Activated T-cell treated with anti-CD3 and anti-CD28 coated beads for 24 hours (primary cell): ENCODE measurements at regions not wholly inside any gene's neighbourhood (a gene's known extent, or its start where the extent isn't known, plus 50 kb on each side); places are given as distances from the start of the nearest gene placed in this dataset.
"Not testable (repeated sequence)": the region's sequence is repeated elsewhere in the genome, so short reads cannot be mapped to it uniquely, and the experiment has no call there.

ENCODE experiments used
- DNase-seq: peaks from one replicate; pipeline ENCODE4 v3.0.0-alpha.2; 2020; ENCODE audit warnings: low read depth

DNA sequence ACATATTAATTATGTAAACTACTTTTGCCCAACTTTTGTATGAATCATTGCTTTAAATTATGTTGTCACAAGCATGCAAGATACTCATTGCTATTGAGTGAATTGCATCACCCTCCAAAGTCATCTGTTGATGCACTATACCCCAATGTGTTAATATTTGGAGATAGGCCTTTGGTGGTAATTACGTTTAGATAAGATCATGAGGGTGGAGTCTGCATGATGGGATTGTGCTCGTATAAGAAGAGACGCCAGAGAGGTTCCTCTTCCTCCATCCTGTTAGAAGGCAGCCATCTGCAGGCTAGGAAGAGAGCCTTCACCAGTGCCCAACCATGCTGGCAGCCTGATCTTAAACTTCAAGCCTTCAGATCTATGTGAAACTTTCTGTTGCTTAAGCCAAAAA lies 95.3 kb upstream of the MAGI2 start:
- DNase-seq: no peak

DNA sequence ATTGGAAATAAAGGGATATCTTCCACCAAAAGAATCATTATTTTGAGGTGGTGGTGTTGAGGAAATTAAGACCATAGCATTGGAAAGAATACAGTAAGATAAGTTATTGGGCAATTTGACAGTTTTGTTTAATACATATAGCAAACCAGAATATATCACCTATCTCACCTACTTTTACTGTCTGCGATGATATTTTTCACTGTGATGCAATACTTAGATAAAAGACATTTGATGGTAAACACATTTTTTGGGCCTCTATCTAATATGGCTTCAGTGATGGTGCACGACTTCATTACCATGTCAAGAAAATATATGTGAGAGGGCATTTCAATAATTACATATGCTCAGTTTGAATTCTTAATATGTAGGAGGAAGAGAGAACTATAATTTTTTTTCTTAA lies 93.7 kb upstream of the MAGI2 start:
- DNase-seq: no peak

DNA sequence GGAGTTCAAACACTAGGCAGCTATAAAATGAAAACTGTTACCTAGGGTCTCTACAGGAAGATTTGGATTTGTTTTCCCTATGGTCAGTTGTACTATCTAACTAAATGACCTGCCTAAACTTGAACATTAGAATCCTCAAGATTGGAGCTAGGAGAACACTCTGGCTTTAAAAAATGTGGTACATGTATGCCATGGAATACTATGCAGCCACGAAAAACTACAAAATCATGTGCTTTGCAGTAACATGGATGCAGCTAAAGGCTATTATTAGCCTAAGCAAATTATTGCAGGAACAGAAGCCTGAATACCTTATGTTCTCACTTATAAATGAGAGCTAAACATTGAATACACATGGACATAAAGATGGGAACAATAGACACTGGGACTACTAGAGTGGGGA lies 87.1 kb upstream of the MAGI2 start:
- DNase-seq: no peak

DNA sequence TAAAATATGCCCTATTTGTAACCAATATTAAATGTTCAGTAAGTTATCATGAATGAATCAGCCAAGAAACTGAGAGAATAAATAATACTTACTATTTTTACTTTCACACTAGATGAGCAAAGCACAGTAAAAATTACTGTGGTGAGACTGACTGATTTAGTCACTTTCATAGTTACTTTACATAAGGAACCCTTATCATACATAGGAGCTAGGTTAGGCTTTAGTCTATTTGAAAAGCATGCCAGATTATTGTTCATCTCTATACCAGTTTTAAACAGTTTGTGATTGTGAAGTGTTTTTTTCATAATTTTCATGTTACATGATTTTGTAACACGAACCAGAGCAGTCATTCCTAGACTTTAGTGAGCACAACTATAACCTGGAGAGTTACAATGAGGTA lies 80.7 kb upstream of the MAGI2 start:
- DNase-seq: no peak

DNA sequence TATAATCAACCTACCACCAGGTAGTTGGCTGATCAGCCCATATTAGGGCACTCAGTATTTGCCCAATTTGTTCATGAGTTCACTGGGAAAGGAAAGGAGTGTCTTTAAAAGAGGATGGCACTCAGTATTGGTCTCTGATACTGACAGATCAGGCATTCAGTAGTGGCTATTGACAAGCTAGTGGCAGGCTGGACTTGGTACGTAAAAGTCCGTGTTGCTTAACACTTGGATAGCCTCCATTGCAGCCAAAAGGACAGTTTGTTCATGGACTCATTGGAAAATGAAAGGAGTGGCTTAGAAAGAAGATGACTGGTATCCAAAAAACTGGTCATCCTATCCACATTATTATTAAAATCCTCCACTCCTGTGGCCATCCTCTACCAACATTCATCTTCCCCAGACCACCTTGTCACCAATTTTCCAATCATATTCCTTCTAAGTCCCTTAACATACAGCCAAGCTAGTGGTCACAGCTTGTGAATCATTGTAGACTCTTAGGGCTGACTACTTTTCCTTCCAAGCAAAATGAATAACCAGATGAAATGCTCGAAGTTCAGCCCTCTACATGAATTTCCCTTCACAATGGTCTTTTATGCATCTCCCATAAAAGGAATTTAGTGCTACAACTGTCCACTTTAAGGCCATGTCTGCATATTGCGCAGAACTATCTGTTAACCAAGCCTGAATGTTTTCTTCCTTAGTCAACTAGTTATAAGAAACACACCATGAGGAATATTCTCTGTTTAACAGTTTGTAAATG lies 78.6 kb upstream of the MAGI2 start:
- no peak for DNase-seq

DNA sequence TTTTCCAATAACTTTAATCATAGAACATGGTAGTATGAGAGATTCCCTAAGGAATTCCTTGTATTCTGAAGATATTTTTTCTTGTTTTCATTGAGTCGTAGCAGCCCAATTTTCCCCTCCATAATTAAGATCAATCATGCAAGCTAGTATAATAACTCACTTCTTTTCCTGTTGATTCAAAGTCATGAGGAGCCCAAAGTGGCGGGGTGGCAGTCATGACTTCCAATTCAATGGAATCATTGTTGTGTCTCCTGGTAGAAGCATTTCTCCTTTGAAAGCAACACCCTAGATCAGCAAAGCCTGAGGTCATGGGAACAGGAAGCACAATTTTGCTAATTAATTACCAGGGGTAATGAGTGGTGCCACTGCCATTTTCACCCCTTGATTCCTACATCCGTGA lies 77.6 kb upstream of the MAGI2 start:
- no peak for DNase-seq

DNA sequence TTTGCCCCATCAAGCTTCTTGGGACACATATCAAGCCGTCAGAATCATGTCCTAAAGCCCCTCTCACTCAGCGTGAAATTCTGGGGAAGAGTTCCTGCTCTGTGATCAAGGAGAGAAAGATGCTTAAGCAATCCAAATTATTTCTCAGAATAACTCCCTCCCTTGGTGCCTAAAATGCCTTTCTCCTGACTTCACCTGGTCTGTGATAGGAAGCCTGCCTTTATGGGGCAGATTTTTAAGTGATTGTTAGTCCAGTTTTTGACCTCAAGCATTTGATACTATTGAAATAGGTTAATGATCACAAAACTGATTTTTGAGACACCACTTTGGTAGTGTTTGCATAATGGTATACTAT lies 76.4 kb upstream of the MAGI2 start:
- DNase-seq: no peak

DNA sequence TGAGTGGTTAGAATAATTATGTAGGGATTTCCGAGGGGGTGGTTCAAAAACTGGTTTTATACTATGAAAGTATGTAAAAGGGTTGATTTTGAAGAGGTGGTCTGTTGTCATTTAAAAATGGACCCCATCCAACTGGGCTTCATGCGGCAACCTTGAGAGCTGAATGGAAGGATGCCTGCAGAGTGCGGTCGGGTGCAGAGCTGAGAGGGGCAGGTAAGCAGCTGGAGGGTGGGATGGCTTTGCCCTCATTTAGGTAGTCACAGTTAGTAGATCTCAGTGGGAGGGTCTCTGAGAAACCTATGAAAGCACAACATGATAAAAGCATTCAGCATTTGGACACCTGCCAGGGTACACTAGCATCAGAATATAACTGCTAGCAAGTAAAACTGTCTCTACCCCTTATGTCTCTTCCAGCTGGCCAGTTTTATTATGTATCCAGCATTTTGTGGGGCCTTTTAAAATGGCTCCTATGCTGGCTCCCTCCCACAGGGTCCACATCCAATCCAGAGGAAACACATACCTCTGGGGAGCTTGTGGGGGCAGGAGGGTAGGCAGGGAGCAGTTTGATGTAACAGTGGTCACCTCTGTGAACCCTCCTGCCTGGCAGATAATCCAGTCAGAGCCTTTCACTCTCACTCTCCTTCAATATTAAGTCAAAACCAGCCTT lies 75.9 kb upstream of the MAGI2 start:
- DNase-seq: no peak

DNA sequence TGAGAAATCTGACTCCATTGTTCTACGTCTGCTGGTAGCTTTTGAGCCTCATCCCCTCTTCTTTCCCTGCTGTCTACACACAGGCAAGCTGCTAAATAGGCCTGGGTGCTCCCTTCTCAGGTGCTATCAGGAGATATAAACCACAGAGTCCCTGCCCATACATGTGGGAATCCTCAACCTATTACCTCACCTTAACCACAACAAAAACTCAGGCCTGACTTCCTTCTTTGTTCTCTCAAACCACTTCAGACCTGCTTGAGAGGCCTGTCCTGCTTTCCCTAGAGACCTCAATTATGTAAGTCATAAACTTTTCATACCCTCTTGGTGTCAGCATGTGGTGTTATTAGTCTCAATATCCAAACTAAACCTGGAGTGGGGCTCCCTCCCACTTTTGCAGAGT lies 75.0 kb upstream of the MAGI2 start:
- DNase-seq: no peak

DNA sequence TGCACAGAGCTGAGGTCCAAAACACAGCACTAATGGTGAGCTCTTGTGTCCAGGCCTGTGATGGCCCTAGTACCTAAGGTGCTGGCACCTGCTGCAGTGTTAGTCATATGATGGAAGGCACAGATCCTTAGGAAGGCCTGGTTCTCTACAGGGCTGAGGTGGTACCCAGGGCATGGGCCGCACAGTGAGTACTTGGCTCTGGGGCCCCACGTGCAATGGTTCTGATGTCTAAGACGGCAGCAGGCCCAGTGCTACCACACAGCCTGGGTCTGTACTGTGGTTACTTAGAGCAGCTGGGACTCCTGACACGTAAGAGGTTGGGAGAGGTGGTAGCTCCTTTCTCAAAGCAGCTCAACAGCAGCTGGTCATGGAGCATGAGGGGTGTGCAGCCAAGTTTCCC lies 70.6 kb upstream of the MAGI2 start:
- DNase-seq: no peak

DNA sequence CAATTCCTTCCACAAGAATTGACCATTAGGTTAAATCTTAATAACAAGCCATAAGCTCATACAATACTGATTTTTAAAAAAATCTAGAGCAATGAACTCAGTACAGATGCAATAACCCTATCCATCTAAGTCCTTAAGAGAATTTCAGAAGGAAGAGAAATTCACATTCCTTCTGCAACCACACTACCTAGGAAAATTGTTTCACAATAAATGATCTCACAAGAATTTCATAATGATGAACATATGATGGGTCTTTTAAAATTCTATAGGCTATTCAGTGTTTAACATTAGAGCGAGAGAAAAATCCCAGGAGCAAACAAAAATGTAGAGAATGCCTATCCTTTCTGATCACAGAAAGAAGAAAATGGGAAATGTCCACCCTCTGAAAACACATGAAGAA lies 70.0 kb upstream of the MAGI2 start:
- DNase-seq: no peak

DNA sequence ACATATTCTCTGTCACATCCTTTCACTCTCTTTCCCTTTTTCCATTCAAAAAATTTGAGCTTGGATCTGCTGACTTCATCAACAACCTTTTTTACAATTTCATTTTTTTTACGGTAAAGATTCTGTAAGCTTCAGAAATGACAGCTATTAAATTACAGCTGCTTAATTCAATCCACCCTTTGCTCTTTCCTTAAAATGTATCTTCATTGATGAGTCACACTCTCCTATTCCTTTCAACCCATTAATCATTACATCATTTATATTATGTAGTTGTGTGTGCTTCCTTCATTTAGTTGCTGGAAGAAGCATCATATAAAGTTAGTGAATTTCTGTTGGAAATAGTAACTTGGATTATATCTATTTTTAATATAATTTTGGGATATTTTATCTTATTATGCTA lies 67.1 kb upstream of the MAGI2 start:
- DNase-seq: no peak

DNA sequence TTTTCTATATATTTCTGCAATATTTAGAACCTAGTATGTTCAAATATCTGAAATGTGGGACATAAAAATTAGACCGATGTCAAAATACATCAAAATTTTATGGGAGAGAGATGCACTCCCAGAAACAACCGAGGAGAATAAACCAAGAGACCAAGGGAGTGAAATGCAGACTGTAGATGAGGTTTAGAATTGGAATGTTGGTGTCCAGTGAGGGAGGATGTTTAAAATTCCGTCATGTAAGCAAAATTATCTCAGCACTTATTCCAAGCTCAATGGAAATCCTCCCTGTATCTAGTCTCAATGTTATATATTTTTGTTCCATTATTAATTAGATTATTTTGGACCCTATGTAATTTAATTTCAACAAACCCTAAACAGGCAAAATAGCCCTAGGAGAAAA lies 61.9 kb upstream of the MAGI2 start:
- no peak for DNase-seq

DNA sequence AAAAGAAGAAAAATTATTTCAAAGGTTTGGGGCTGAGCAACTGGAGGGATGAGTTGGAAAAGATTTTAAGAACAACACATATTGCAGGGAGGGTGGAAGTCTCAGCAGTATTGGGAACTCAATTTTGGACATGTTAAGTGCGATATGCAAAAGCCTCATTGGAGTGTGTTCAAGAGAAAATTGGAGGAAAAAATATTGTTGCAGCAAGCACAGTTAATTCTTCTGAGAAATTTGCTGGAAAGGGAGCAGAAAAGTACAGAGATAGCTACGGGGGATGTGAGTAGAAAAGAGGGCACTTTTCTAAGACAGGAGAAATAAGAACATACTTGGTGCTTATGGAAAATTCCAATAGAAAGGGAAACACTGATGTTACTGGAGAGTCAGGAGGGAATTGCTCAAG lies 59.8 kb upstream of the MAGI2 start:
- DNase-seq: no peak

DNA sequence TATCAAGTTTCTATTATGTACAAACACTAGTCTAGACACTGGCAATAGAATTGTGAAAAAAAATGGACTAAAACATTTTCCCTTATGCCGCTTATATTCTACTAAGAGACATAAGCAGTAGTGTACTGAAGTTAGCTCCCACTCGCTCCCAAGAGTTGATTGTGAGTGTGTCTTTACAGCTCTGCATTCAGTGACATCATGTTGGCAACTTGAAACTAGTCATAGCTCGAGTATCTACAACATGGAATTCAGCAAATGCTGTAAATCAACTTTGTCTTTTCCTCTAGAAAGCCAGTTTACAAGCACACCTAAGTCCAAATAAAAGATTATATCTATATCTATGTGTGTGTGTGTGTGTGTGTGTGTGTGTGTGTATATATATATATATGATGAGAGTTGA lies 58.8 kb upstream of the MAGI2 start:
- no peak for DNase-seq

DNA sequence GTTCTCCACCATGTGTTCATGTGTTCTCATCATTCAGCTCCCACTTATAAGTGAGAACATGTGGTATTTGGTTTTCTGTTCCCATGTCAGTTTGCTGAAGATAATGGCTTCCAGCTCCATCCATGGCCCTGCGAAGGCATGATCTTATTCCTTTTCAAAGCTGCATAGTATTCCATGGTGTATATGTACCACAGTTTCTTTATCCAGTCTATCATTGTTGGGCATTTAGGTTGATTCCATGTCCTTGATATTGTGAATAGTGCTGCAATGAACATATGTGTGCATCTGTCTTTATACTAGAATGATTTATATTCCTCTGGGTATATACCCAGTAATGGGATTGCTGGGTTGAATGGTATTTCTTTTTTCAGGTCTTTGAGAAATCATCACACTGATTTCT lies 57.6 kb upstream of the MAGI2 start:
- DNase-seq: not testable (repeated sequence)

DNA sequence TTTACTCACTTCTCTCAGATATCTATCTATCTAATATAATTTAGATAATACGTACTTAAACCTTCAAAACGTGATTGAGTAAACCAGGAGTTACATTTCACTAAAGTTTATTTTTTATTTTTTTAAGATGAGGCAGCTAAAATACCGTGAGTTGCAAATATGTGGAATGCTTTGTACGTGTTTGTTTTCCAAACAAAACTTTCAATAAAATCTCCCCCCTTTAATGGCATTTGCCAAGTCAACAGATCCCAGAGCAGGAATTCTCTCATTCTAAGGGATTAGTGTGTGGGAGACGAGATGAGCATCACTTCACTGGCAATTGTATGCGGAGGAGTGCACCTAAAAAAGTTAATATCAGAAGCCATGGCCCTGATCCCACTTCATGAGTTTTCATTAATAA lies 53.7 kb upstream of the MAGI2 start:
- DNase-seq: no peak

DNA sequence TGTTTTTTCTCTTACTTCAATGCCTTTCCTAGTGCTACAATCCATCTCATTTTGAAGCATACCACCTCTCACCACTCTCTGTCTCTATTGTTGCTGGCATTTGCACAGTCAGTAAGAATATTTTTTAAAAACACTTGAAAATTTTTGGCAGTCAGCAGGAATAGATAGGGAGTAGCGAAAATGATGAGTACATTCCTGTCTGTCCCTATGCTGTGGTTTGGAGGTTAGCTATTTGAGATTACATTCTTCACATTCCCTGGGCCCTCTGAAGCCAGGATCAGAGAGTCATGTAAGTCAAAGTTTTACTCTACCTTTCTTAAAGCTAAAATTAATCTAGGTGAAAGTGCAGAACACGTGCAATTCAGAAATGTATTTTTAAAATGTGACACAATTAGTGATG lies 53.0 kb upstream of the MAGI2 start:
- no peak for DNase-seq

DNA sequence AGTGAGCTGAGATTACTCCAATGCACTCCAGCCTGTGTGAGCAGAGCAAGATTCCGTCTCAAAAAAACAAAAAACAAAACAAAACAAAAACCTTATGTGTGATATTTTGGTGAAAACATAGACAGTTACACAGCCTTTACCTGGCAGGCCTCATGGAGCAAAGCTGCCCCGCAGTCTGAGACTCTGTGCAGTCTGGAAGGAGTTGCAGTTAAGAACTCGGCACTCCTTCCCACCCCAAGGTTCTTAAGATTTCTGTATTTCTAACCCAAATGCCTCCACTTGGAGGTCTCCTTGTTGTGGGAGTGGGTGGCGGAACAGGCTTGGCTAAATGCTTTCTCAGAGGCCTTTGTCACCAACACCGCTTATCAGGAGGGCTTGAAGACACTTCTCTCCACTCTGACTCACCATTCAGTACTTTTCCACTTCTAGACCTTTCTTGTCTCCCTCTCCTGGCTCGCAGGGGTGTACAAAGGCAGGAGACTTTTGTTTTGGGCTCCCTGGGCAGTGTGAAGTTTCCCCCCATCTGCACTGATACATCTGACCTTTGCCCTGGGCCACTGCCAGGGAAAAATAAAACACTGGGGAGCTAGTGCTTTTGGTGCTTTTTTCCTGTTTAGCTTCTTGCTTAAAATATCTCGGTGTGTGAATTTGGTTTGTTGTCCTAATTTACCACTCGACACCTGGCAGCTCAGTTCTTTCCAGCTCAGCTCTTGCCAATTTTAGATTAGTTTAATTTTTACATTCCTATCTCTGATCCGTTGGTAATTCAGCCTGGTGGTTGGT lies 51.3 kb upstream of the MAGI2 start:
- no peak for DNase-seq
